A673 (cell line): ENCODE measurements at regions not wholly inside any gene's neighbourhood (a gene's known extent, or its start where the extent isn't known, plus 50 kb on each side); places are given as distances from the start of the nearest gene placed in this dataset.

ENCODE experiments used
- BruUV-seq: library from RNA; stranded (reverse); fragments of 400-500 nt; replicated peaks from 2 replicates; lab custom pipeline; 2021; lab: Mats Ljungman, UMichigan
- CTCF ChIA-PET: fragments of 300-600 bp; sonication (Branson Sonifier 250); formaldehyde crosslinking; loops from one replicate; lab custom pipeline; 2022; ENCODE audit warnings: antibody characterized with exemption; lab: Charles Lee
- POLR2A ChIA-PET: fragments of 300-600 bp; sonication (Branson Sonifier 250); formaldehyde crosslinking; loops from one replicate; lab custom pipeline; 2022; ENCODE audit warnings: antibody characterized with exemption; ENCODE audit not compliant: low non-redundant PET; lab: Charles Lee
- DNase-seq: peaks from one replicate; pipeline ENCODE4 v3.0.0-alpha.2; 2015; ENCODE audit warnings: low spot score
- H3K27ac ChIP-seq: fragments of 200-600 bp; sonication (generic); 2 replicates; pipeline ENCODE4 v1.5.1; 2016; ENCODE audit warnings: mixed run types, low read depth, mild to moderate bottlenecking, mixed read lengths, antibody characterized with exemption, low read length; ENCODE audit not compliant: poor library complexity, severe bottlenecking
- H3K27me3 ChIP-seq: fragments of 200-600 bp; sonication (generic); replicated peaks from 2 replicates; pipeline ENCODE4 v1.6.1; 2017; ENCODE audit warnings: mixed run types, low read depth, mild to moderate bottlenecking, mixed read lengths, antibody characterized with exemption, low read length; ENCODE audit not compliant: insufficient read depth, poor library complexity
- H3K36me3 ChIP-seq: fragments of 200-600 bp; sonication (generic); 2 replicates; pipeline ENCODE4 v1.6.1; 2016; ENCODE audit warnings: mixed run types, mild to moderate bottlenecking, mixed read lengths, antibody characterized with exemption, low read length; ENCODE audit not compliant: insufficient read depth, poor library complexity, severe bottlenecking
- H3K4me1 ChIP-seq: fragments of 200-600 bp; sonication (generic); 2 replicates; pipeline ENCODE4 v1.6.1; 2017; ENCODE audit warnings: mixed run types, mild to moderate bottlenecking, mixed read lengths, antibody characterized with exemption, low read length; ENCODE audit not compliant: insufficient read depth, poor library complexity, severe bottlenecking
- H3K4me3 ChIP-seq: fragments of 200-600 bp; sonication (generic); 2 replicates; pipeline ENCODE4 v1.5.1; 2016; ENCODE audit warnings: low read depth, mixed run types, mild to moderate bottlenecking, mixed read lengths, low read length; ENCODE audit not compliant: poor library complexity, severe bottlenecking
- H3K9me3 ChIP-seq: fragments of 200-600 bp; sonication (generic); 2 replicates; pipeline ENCODE4 v1.6.1; 2016; ENCODE audit warnings: mixed run types, low read depth, mild to moderate bottlenecking, mixed read lengths, antibody characterized with exemption, low read length; ENCODE audit not compliant: poor library complexity, severe bottlenecking
- EZH2 ChIP-seq: fragments of 200-600 bp; sonication (generic); IDR thresholded peaks from 2 replicates; pipeline ENCODE4 v1.6.1; 2017; ENCODE audit warnings: borderline replicate concordance, low read depth, mild to moderate bottlenecking, mixed read lengths, antibody characterized with exemption, low read length; ENCODE audit not compliant: poor library complexity, severe bottlenecking
- intact Hi-C: fragments of 100-400 bp; cut with micrococcal nuclease; formaldehyde crosslinking; loops from one replicate; pipeline ENCODE4 v1.10.0; 2022; ENCODE audit not compliant: unreplicated experiment
- TF ChIP-seq, protein P1 (sequence below): fragments of 300-800, 200-600 bp; sonication (generic); conservative IDR thresholded peaks from 2 replicates; pipeline ENCODE4 v1.5.1; 2017; ENCODE audit warnings: low read depth, mild to moderate bottlenecking, antibody characterized with exemption, low read length, moderate library complexity, mixed read lengths

DNA sequence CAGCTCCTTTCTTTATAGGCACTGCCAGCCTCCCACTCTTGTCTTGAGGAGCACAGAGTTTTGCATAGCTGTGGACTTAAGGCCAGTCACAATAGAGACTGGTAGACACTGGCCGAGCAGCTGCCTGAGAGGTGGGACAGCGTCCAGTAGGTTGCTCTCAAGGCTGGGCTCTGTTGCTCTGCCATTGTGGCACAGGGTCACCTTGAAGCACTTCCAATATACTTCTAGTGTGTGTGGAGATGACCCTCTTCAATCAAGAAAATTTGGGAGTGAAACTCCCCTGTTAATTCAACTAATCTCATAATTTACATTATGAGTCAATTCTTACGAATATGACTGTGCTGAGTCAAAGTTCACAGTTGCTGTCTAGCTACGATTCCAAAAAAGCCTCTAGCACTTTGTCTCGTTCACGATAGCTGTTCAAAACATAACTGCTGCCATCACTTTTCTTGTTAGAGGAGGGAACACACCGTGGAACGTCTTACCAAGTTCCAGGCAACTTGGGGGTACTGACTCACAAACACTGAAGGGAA, 636.2 kb downstream of the EPHA4 start:
- no peak overlapping the region for H3K27ac ChIP-seq
- H3K9me3 ChIP-seq, result no peaks in the 10 kb centered on the region
- CTCF ChIA-PET, result no interaction called here
- no peaks in the 10 kb centered on the region for H3K36me3 ChIP-seq
- no peaks in the 10 kb centered on the region for H3K27me3 ChIP-seq
- BruUV-seq, result no TSS peak
- POLR2A ChIA-PET, result no interaction called here
- no peaks in the 10 kb centered on the region for H3K4me1 ChIP-seq
- TF ChIP-seq, protein P1, sequence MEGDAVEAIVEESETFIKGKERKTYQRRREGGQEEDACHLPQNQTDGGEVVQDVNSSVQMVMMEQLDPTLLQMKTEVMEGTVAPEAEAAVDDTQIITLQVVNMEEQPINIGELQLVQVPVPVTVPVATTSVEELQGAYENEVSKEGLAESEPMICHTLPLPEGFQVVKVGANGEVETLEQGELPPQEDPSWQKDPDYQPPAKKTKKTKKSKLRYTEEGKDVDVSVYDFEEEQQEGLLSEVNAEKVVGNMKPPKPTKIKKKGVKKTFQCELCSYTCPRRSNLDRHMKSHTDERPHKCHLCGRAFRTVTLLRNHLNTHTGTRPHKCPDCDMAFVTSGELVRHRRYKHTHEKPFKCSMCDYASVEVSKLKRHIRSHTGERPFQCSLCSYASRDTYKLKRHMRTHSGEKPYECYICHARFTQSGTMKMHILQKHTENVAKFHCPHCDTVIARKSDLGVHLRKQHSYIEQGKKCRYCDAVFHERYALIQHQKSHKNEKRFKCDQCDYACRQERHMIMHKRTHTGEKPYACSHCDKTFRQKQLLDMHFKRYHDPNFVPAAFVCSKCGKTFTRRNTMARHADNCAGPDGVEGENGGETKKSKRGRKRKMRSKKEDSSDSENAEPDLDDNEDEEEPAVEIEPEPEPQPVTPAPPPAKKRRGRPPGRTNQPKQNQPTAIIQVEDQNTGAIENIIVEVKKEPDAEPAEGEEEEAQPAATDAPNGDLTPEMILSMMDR, result no peak
- TF ChIP-seq EZH2, result no peak
- no peak overlapping the region for H3K4me3 ChIP-seq
- intact Hi-C loops, result no loop called here
- no peak for DNase-seq

- TF ChIP-seq, protein P1, result no peak
- TF ChIP-seq EZH2, result no peak
- Histone ChIP-seq H3K4me1 (no peaks in the 10 kb centered on the region), H3K4me3 (no peak overlapping the region), H3K9me3 (no peaks in the 10 kb centered on the region), H3K27ac (no peak overlapping the region), H3K27me3 (no peaks in the 10 kb centered on the region), H3K36me3 (no peaks in the 10 kb centered on the region)
- DNase-seq, result no peak
- POLR2A ChIA-PET, result no interaction called here
- CTCF ChIA-PET, result no interaction called here
- intact Hi-C loops, result no loop called here
- BruUV-seq, result no TSS peak
Observed at GRCh38 chr2:220936641-220937197, 635.4 kb downstream of the EPHA4 start.

- intact Hi-C loops, result no loop called here
- no peaks in the 10 kb centered on the region for H3K36me3 ChIP-seq
- H3K27ac ChIP-seq, result no peak overlapping the region
- no peaks in the 10 kb centered on the region for H3K9me3 ChIP-seq
- no peak for DNase-seq
- BruUV-seq, result no TSS peak
- TF ChIP-seq EZH2, result no peak
- TF ChIP-seq, protein P1, result no peak
- H3K27me3 ChIP-seq, result no peaks in the 10 kb centered on the region
- no peaks in the 10 kb centered on the region for H3K4me1 ChIP-seq
- H3K4me3 ChIP-seq, result no peak overlapping the region
- ChIA-PET POLR2A (no interaction called here), CTCF (no interaction called here)
Observed at GRCh38 chr2:220937245-220937644, 634.9 kb downstream of the EPHA4 start.
